ENCODE measurements at regions not wholly inside any gene's neighbourhood (a gene's known extent, or its start where the extent isn't known, plus 50 kb on each side); places are given as distances from the start of the nearest gene placed in this dataset.

GRCh38 chr15:25175789-25176615, 221.2 kb downstream of the SNRPN start:
- H3K23ac ChIP-seq (ENCODE audit: low read depth, low read length), result no peak overlapping the region
- H3K4me2 ChIP-seq (ENCODE audit: low read depth, low read length), result no peak overlapping the region
- no peaks in the 10 kb centered on the region for H3K4me1 ChIP-seq (ENCODE audit: control insufficient read depth, insufficient read depth, low read length)
- no TSS peak for BruUV-seq (replicated peaks)
- H2BK120ac ChIP-seq (ENCODE audit: low read depth, low read length), result no peak overlapping the region
- H2AFZ ChIP-seq (replicated peaks; ENCODE audit: low read length, poor library complexity), result no peak overlapping the region
- WGBS, 2 experiments (ENCODE audit: extremely low coverage in 2 of 2, insufficient read length in 1 of 2), result 29% methylated on average over 2 of the region's 7 CpGs; no CpG with 5 or more reads in 1 of the 2 experiments
- ATAC-seq (ENCODE audit: low read depth) (no peak), DNase-seq (no peak)
- no peaks in the 10 kb centered on the region for H3K79me1 ChIP-seq (ENCODE audit: low read depth in 1 of 2, low read length in 2 of 2)
- TF ChIP-seq MAZ (IDR thresholded peaks at IDR 0.05; ENCODE audit: borderline replicate concordance, low read depth, low read length) (no peak), CTCF (conservative IDR thresholded peaks at IDR 0.05; ENCODE audit: low read depth, low read length) (no peak), BHLHE40 (IDR thresholded peaks at IDR 0.05; ENCODE audit: low read depth, low read length) (no peak), RCOR1 (IDR thresholded peaks at IDR 0.05; ENCODE audit: insufficient replicate concordance, low read length) (no peak), ELK1 (IDR thresholded peaks at IDR 0.05; ENCODE audit: borderline replicate concordance, low read depth, low read length) (no peak), RFX5 (IDR thresholded peaks at IDR 0.05; ENCODE audit: low read depth, low read length) (no peak), RAD21 (IDR thresholded peaks at IDR 0.05; ENCODE audit: low read length) (no peak), MAFK (IDR thresholded peaks at IDR 0.05; ENCODE audit: low read depth, low read length) (no peak), NFE2L2 (IDR thresholded peaks at IDR 0.05; ENCODE audit: low read depth, low read length) (no peak), FOS (IDR thresholded peaks at IDR 0.05; ENCODE audit: low read depth, low read length) (no peak), SMC3 (IDR thresholded peaks at IDR 0.05; ENCODE audit: low read depth, low read length) (no peak), CEBPB (IDR thresholded peaks at IDR 0.05; ENCODE audit: low read depth, low read length) (no peak), USF2 (IDR thresholded peaks at IDR 0.05; ENCODE audit: low read depth, low read length) (no peak), POLR2A (IDR thresholded peaks at IDR 0.05; ENCODE audit: low read depth, low read length) (no peak), MXI1 (IDR thresholded peaks at IDR 0.05; ENCODE audit: borderline replicate concordance, low read depth, low read length) (no peak), CHD1 (IDR thresholded peaks at IDR 0.05; ENCODE audit: low read depth, low read length) (no peak)
- no peak overlapping the region for H2AK5ac ChIP-seq (ENCODE audit: low read depth, low read length)
- H3K27ac ChIP-seq (ENCODE audit: insufficient read depth, low read length), result no peak overlapping the region
- no peak overlapping the region for H3K14ac ChIP-seq (replicated peaks; ENCODE audit: low read depth, low read length)
- no peak overlapping the region for H3K56ac ChIP-seq (ENCODE audit: extremely low read depth, insufficient read depth, low read length)
- no peak overlapping the region for H2BK20ac ChIP-seq (ENCODE audit: low read depth, low read length)
- no peak overlapping the region for H4K5ac ChIP-seq (ENCODE audit: low read depth, low read length)
- no peak overlapping the region for H2BK15ac ChIP-seq (ENCODE audit: low read depth, low read length)
- H3K9me3 ChIP-seq (ENCODE audit: control insufficient read depth, insufficient read depth, low read length), result peaks cover 74% of the 10 kb centered on the region
- H3K18ac ChIP-seq (ENCODE audit: low read depth, low read length), result no peak overlapping the region
- H4K20me1 ChIP-seq (ENCODE audit: insufficient read depth, low read length), result no peaks in the 10 kb centered on the region
- ChIA-PET POLR2A (ENCODE audit: unreplicated experiment) (no interaction called here), CTCF (no interaction called here)
- no peak overlapping the region for H4K91ac ChIP-seq (ENCODE audit: insufficient read depth, low read depth, low read length)
- intact Hi-C loops (cut with micrococcal nuclease), result no loop called here
- H2BK5ac ChIP-seq (ENCODE audit: low read depth, low read length, poor library complexity, severe bottlenecking), result no peak overlapping the region
- no peak overlapping the region for H3K4ac ChIP-seq (ENCODE audit: low read depth, low read length)
- H4K8ac ChIP-seq (ENCODE audit: low read depth in 2 of 2, low read length in 2 of 2), result no peak overlapping the region
- no peak overlapping the region for H3K4me3 ChIP-seq (ENCODE audit: insufficient read depth, low read depth, low read length)
- no peaks in the 10 kb centered on the region for H3K27me3 ChIP-seq (ENCODE audit: control insufficient read depth, insufficient read depth, low read length)
- H3K36me3 ChIP-seq (ENCODE audit: control insufficient read depth, insufficient read depth, low read length), result no peaks in the 10 kb centered on the region
- H3K9ac ChIP-seq (ENCODE audit: low read depth, low read length), result no peak overlapping the region
- dilution Hi-C loops (cut with HindIII; ENCODE audit: low sequenced_read_pairs, unreplicated experiment), result no loop called here
- no peaks in the 10 kb centered on the region for H3K9me1 ChIP-seq (ENCODE audit: insufficient read depth, low read length)
- H2AK9ac ChIP-seq (replicated peaks; ENCODE audit: low read depth, low read length, poor library complexity), result no peak overlapping the region
- in situ Hi-C loops (cut with MboI; ENCODE audit: low sequenced_read_pairs), result no loop called here
